ENCODE measurements at regions not wholly inside any gene's neighbourhood (a gene's known extent, or its start where the extent isn't known, plus 50 kb on each side); places are given as distances from the start of the nearest gene placed in this dataset.

GRCh38 chr3:117441851-117442250, 732.3 kb downstream of the TUSC7 start:
- POLR2A ChIA-PET (ENCODE audit: partially characterized antibody) = no interaction called here
- no peak for FAIRE-seq
- 91% methylated on average over 4 of the region's 4 CpGs; no CpG with 5 or more reads in 1 of the 2 experiments for WGBS, 2 experiments (ENCODE audit: extremely low coverage in 1 of 2, insufficient coverage in 1 of 2, insufficient read length in 1 of 2, insufficient replicate concordance in 2 of 2, low coverage in 1 of 2, low lambda C conversion rate in 2 of 2, missing lambda C conversion rate in 1 of 2)
- no peak for TF ChIP-seq SUZ12 (IDR thresholded peaks at IDR 0.05; ENCODE audit: low read length)
- no peak for TF ChIP-seq SIRT6 (IDR thresholded peaks at IDR 0.05; ENCODE audit: low read length)
- TF ChIP-seq KDM4A (IDR thresholded peaks at IDR 0.05; ENCODE audit: low read depth, low read length, severe bottlenecking) = no peak
- TF ChIP-seq CTBP2 (IDR thresholded peaks at IDR 0.05; ENCODE audit: borderline replicate concordance, insufficient read depth, insufficient read length, low read length) = no peak
- no peak for TF ChIP-seq PHF8 (conservative IDR thresholded peaks at IDR 0.05; ENCODE audit: low read depth, low read length)
- no peak for TF ChIP-seq CTCF (IDR thresholded peaks at IDR 0.05; ENCODE audit: control extremely low read depth in 1 of 3, insufficient read depth in 1 of 3, low read depth in 1 of 3, low read length in 3 of 3)
- TF ChIP-seq YY1 (IDR thresholded peaks at IDR 0.05; ENCODE audit: low read depth, low read length) = no peak
- TF ChIP-seq TEAD4 (IDR thresholded peaks at IDR 0.05; ENCODE audit: low read depth, low read length) = no peak
- TF ChIP-seq POLR2A (IDR thresholded peaks at IDR 0.05; ENCODE audit: control extremely low read depth in 1 of 2, low read depth in 2 of 2, low read length in 2 of 2) = no peak
- TF ChIP-seq TAF7 (optimal IDR thresholded peaks at IDR 0.05; ENCODE audit: borderline replicate concordance, low read depth, low read length) = no peak
- TF ChIP-seq TAF1 (IDR thresholded peaks at IDR 0.05; ENCODE audit: low read depth, low read length) = no peak
- TF ChIP-seq BRCA1 (IDR thresholded peaks at IDR 0.05; ENCODE audit: low read depth, low read length) = no peak
- no peak for TF ChIP-seq BACH1 (IDR thresholded peaks at IDR 0.05; ENCODE audit: low read length)
- no peak for TF ChIP-seq SIX5 (IDR thresholded peaks at IDR 0.05; ENCODE audit: low read depth, low read length)

More at GRCh38 chr3:117441851-117442250, 732.3 kb downstream of the TUSC7 start:
- no peak for DNase-seq (ENCODE audit: low read depth in 1 of 2, low spot score in 2 of 2)
- Histone ChIP-seq H3K79me1 (ENCODE audit: low read depth, low read length) (no peaks in the 10 kb centered on the region), H3K14ac (ENCODE audit: insufficient read length) (no peak overlapping the region), H4K20me1 (replicated peaks in 1 of 2; ENCODE audit: control insufficient read depth in 1 of 2, insufficient read depth in 2 of 2, low read length in 2 of 2) (peaks cover 0 to 2% of the 10 kb centered on the region in 2 experiments), H3K9ac (replicated peaks in 1 of 4; ENCODE audit: extremely low read depth in 1 of 4, low read depth in 3 of 4, low read length in 3 of 4) (no peak overlapping the region), H3K4ac (replicated peaks; ENCODE audit: insufficient read length, low read depth, low read length) (no peak overlapping the region), H3K27me3 (replicated peaks in 1 of 4; ENCODE audit: control insufficient read depth in 3 of 4, extremely low read depth in 1 of 4, insufficient read depth in 3 of 4, low read length in 3 of 4) (no peaks in the 10 kb centered on the region), H4K5ac (ENCODE audit: insufficient read length, low read depth, low read length) (no peak overlapping the region), H3K9me3 (ENCODE audit: insufficient read depth in 2 of 2, low read depth in 1 of 2, low read length in 1 of 2) (no peaks in the 10 kb centered on the region), H3K36me3 (ENCODE audit: control insufficient read depth in 2 of 4, insufficient read depth in 4 of 4, low read length in 3 of 4) (no peaks in the 10 kb centered on the region), H3K4me2 (ENCODE audit: insufficient read depth in 1 of 2, low read depth in 2 of 2, low read length in 2 of 2) (no peak overlapping the region), H4K91ac (replicated peaks; ENCODE audit: insufficient read length, low read length) (no peak overlapping the region), H3K56ac (replicated peaks; ENCODE audit: insufficient read length, low read depth, low read length) (no peak overlapping the region), H2BK5ac (ENCODE audit: low read depth, low read length) (no peak overlapping the region), H4K8ac (ENCODE audit: extremely low read depth, insufficient read depth, low read length) (no peak overlapping the region), H2BK12ac (ENCODE audit: low read depth, low read length) (no peak overlapping the region), H2AFZ (ENCODE audit: low read length) (no peak overlapping the region), H3K23ac (ENCODE audit: insufficient read length) (no peak overlapping the region), H3K4me1 (replicated peaks in 1 of 4; ENCODE audit: control insufficient read depth in 3 of 4, insufficient read depth in 4 of 4, low read length in 3 of 4) (peaks cover 0 to 6% (median 1%) of the 10 kb centered on the region in 4 experiments; a peak in 3 of 7 replicates), H3K23me2 (ENCODE audit: low read depth, low read length) (no peaks in the 10 kb centered on the region), H2BK20ac (ENCODE audit: low read length) (no peak overlapping the region), H2BK120ac (replicated peaks; ENCODE audit: low read depth, low read length) (no peak overlapping the region), H3K4me3 (ENCODE audit: extremely low read depth in 1 of 4, insufficient read depth in 2 of 4, low read depth in 3 of 4, low read length in 4 of 4) (no peak overlapping the region), H3K18ac (ENCODE audit: extremely low read depth, low read length) (no peak overlapping the region), H3K27ac (ENCODE audit: low read depth, low read length) (no peak overlapping the region), H2AK5ac (ENCODE audit: low read depth, low read length) (no peak overlapping the region), H2BK15ac (ENCODE audit: low read length) (no peak overlapping the region), H3K79me2 (ENCODE audit: control insufficient read depth in 1 of 2, insufficient read depth in 2 of 2, low read length in 2 of 2) (no peaks in the 10 kb centered on the region)
- CTCF ChIA-PET (ENCODE audit: partially characterized antibody) = interaction anchor here (1.0 to 2.5 kb wide), 5 partner anchors 12 to 671 kb away, joined by 3 to 6 read pairs (median 4); no protein-coding TSS in a partner anchor
